Neutrophil (primary cell): ENCODE measurements at regions not wholly inside any gene's neighbourhood (a gene's known extent, or its start where the extent isn't known, plus 50 kb on each side); places are given as distances from the start of the nearest gene placed in this dataset.

Experiments
- H3K27ac ChIP-seq: fragments of 200-600 bp; sonication (generic); 2 replicates; pipeline ENCODE4 v1.5.1; 2016; ENCODE audit warnings: mild to moderate bottlenecking, moderate library complexity
- H3K27me3 ChIP-seq: fragments of 200-600 bp; sonication (generic); 2 replicates; pipeline ENCODE4 v1.6.0; 2016; ENCODE audit warnings: mild to moderate bottlenecking
- H3K36me3 ChIP-seq: fragments of 200-600 bp; sonication (generic); 2 replicates; pipeline ENCODE4 v1.5.1; 2017
- H3K4me1 ChIP-seq, 2 experiments: fragments of 200-600 bp in 1 of 2; sonication (generic) in 1 of 2; 1 replicate in 1 of 2; 2 replicates in 1 of 2; pipeline versions ENCODE4 v1.5.1 to v1.6.1; 2013 to 2016; ENCODE audit warnings: low read depth in 1 of 2, low read length in 1 of 2, mild to moderate bottlenecking in 1 of 2, moderate library complexity in 1 of 2; ENCODE audit not compliant: control insufficient read depth in 1 of 2, insufficient read depth in 1 of 2
- H3K4me3 ChIP-seq, 2 experiments: fragments of 200-600 bp in 1 of 2; sonication (generic) in 1 of 2; 1 replicate in 1 of 2; 2 replicates in 1 of 2; pipeline ENCODE4 v1.5.1; 2013 to 2016; ENCODE audit warnings: low read depth in 1 of 2, low read length in 1 of 2, mild to moderate bottlenecking in 1 of 2, moderate library complexity in 1 of 2
- H3K9me3 ChIP-seq: fragments of 200-600 bp; sonication (generic); 2 replicates; pipeline ENCODE4 v1.5.1; 2016
- CTCF ChIP-seq: fragments of 200-600 bp; sonication (generic); IDR thresholded peaks from 2 replicates; pipeline ENCODE4 v1.5.1; 2016; ENCODE audit warnings: antibody characterized with exemption

DNA sequence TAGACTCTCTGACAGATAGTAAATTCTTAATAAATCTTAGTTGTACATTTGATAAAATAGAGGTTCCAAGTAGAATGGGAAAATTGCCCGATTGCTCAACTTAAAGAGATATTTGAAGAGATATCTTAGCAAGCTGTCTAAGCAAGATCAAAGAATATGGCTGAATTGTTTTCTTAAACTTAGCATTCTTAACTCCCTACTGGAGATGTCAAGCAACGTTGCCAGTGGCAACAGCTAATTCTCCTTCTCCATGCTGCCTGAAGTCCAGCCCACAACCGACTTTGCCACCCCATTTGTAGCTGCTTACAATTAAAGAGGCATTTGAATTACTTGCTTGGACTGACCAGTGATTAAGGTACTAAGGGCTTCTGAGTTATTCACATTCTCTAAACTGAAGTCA, 94.4 kb downstream of the FAM181B start:
- Histone ChIP-seq H3K27me3 (no peaks in the 10 kb centered on the region), H3K4me1 (no peaks in the 10 kb centered on the region), H3K4me3 (no peak overlapping the region), H3K9me3 (no peaks in the 10 kb centered on the region), H3K27ac (no peak overlapping the region), H3K36me3 (no peaks in the 10 kb centered on the region)
- no peak for TF ChIP-seq CTCF

- Histone ChIP-seq H3K4me3 (no peak overlapping the region), H3K36me3 (no peaks in the 10 kb centered on the region), H3K9me3 (no peaks in the 10 kb centered on the region), H3K27ac (no peak overlapping the region), H3K27me3 (no peaks in the 10 kb centered on the region), H3K4me1 (no peaks in the 10 kb centered on the region)
- no peak for TF ChIP-seq CTCF
Observed at GRCh38 chr11:82636615-82637014, 97.0 kb downstream of the FAM181B start.

GRCh38 chr11:82634091-82634490, 99.6 kb downstream of the FAM181B start:
- Histone ChIP-seq H3K4me3 (no peak overlapping the region), H3K27me3 (no peaks in the 10 kb centered on the region), H3K27ac (no peak overlapping the region), H3K36me3 (no peaks in the 10 kb centered on the region), H3K9me3 (no peaks in the 10 kb centered on the region), H3K4me1 (no peaks in the 10 kb centered on the region)
- no peak for TF ChIP-seq CTCF

DNA sequence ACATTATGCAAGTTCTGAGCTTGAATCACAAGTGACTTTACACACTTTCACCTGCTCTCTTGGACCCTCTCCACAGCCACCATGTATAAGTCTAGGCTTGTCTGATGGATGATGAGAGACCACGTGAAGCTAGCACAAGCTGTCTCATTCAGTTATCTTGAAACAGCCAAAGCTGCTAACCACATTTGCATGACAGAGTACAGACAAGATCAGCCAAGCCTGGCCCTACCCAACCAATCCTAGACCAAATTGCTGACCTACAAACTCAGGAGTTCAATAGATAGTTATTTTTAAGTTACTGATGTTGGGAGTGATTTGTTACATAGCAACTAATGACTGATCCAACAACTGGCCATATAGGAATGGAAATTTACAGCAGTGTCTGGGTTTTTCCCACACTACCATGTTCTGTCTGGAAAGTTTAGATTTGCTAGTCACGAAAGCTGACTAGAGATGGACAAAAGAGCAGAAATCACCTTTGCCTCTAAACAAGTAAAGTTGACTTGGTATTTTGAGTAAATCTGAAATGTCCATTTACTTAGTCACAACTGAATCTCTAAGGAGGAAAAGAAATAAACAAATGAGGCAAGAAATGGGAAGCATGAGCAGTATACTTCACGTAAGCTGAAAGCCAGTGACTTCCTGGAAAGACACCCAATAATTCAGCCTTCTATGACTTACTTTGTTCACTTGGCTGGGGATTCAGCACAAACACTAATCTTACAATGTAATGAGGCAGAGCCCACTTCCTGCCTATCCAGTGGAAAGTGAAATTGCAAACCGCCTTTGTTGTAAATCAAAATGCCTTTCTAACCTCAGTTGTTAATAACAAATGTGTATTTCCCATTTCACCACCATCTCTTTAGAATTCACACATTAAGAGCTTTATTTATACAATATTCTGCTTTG, 101.7 kb downstream of the FAM181B start:
- no peak for TF ChIP-seq CTCF
- no peaks in the 10 kb centered on the region for H3K9me3 ChIP-seq
- no peaks in the 10 kb centered on the region for H3K4me1 ChIP-seq

GRCh38 chr11:82610671-82611070, 123.0 kb downstream of the FAM181B start:
- no peak for TF ChIP-seq CTCF
- H3K27me3 ChIP-seq, result no peaks in the 10 kb centered on the region
- H3K27ac ChIP-seq, result no peak overlapping the region
- H3K4me1 ChIP-seq, result no peaks in the 10 kb centered on the region
- no peak overlapping the region for H3K4me3 ChIP-seq
- no peaks in the 10 kb centered on the region for H3K36me3 ChIP-seq
- H3K9me3 ChIP-seq, result no peaks in the 10 kb centered on the region

More for the DNA sequence above, 101.7 kb downstream of the FAM181B start:
- H3K36me3 ChIP-seq, result no peaks in the 10 kb centered on the region
- H3K27ac ChIP-seq, result no peak overlapping the region
- no peaks in the 10 kb centered on the region for H3K27me3 ChIP-seq
- H3K4me3 ChIP-seq, result no peak overlapping the region
